ENCODE measurements at regions not wholly inside any gene's neighbourhood (a gene's known extent, or its start where the extent isn't known, plus 50 kb on each side); places are given as distances from the start of the nearest gene placed in this dataset.
"Not testable (repeated sequence)": the region's sequence is repeated elsewhere in the genome, so short reads cannot be mapped to it uniquely, and the experiment has no call there.

DNA sequence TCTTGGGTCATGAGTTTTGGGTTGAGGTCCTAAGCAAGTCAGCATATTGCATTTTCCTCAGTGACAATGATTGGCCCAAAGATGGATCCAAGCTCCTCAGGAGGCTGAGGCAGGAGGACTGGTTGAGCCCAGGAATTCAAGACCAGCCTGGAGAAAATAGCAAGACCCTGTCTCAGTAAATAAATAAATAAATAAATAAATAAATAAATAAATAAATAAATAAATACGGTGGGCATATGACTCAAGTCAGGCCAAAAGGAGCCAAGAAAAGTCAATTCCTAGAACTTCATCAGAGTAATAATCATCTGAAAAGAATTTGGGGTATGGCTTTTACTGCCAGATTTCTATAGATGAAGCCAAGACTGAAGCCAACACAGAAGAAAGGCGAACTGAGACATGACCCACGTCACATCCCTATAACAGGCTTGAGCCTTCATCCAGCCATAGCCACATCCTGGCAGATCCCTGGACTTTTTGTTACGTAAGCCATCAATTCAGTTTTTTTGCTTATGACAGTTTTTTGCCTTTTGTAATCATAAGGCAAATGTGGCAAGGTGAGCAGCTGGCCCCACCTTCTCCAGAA, 88.5 kb upstream of the NFASC start:
- no peak for DNase-seq

GRCh38 chr1:204785023-204785422, 85.6 kb upstream of the NFASC start:
- DNase-seq = not testable (repeated sequence)

- DNase-seq = no peak
Measured at GRCh38 chr1:204788470-204788869, 82.2 kb upstream of the NFASC start.

GRCh38 chr1:204791453-204792353, 79.0 kb upstream of the NFASC start:
- DNase-seq = peak; percentile 69 to 91 (median 82)

GRCh38 chr1:204792354-204792692, 78.3 kb upstream of the NFASC start:
- no peak for DNase-seq

- no peak for DNase-seq
Measured at GRCh38 chr1:204793259-204793914, 77.3 kb upstream of the NFASC start.

GRCh38 chr1:204796886-204797285, 73.8 kb upstream of the NFASC start:
- DNase-seq = not testable (repeated sequence)

- DNase-seq = no peak
Measured at GRCh38 chr1:204797401-204797800, 73.3 kb upstream of the NFASC start.

DNA sequence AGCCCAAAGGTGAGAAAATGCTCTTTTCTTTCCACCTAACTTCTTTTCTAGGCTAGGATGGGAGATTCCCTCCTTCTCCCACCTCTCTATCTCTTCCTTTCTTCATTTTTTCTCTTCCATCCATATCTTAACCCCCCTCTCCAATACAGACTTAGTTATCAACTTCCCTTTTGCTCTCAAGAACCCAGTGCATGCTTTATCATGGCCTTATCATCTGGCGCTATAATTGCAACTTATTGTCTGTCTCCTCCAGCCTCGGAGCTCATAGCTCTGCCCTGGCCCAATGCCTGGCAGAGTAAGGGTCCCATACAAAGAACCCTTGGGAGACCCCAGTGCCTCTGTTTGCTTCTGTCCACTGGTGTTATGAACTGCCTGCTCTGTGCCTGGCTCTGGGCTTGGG, 71.0 kb upstream of the NFASC start:
- no peak for DNase-seq

- no peak for DNase-seq
Measured at GRCh38 chr1:204801211-204801610, 69.5 kb upstream of the NFASC start.

GRCh38 chr1:204802401-204803175, 68.1 kb upstream of the NFASC start:
- no peak for DNase-seq

DNA sequence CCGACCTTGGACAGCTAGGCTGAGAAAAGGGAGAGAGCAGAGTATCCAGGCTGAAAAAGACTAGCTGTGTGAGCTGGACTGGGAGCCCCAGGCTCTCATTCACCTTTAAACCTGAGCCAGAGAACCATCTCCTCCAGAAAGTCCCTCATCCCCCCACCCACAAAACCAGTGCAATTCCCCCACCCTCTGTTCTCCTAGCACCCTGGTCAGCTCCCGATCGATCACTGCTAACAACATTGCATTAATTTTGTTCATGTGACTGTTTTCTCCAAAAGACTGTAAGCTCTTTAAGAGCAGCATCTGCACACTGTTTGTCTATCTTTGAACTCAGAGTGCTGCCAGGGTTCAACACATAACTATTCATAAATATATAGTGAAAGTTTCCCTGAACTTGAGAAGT, 67.1 kb upstream of the NFASC start:
- DNase-seq = no peak

DNA sequence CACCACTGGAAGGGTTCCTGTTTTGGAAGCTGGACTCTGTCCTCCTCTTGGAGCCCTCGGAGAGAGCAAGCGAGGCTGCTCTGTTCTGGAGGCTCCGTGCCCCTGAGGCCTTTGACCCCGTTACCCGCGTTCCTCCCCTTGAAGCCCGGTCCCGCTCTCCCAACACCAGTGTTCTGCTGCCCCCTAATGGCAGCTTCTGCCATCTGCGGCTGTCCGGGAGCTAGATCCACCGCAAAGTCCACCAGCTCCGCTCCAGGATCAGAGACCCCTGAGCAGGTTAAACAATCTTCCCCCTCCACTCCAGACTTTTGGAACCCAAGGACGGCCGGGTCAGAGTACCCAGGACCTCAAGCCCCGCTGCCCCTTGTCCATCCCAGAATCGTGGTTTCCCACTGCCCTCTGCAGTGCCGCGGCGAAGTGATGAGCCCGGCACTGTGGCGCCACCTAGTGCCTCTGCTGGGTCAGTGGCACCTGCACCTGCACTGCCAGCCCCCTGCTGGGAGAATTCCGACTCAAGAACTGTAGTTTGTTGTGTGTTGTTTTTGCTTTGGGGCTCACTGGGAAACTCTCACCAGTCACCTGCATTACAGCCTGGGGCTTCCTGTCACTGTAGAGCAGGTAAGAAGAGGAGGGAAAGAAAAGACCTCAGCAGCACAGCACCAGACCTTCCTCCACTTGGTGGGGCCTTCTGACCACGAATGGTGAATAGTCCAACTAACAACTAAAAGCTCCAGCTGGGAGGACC, 63.5 kb upstream of the NFASC start:
- DNase-seq = peak; percentile 85 to 91 (median 90)

- no peak for DNase-seq
Measured at GRCh38 chr1:204809488-204809887, 61.2 kb upstream of the NFASC start.

- DNase-seq = no peak
Measured at GRCh38 chr1:204812842-204813241, 57.8 kb upstream of the NFASC start.

DNA sequence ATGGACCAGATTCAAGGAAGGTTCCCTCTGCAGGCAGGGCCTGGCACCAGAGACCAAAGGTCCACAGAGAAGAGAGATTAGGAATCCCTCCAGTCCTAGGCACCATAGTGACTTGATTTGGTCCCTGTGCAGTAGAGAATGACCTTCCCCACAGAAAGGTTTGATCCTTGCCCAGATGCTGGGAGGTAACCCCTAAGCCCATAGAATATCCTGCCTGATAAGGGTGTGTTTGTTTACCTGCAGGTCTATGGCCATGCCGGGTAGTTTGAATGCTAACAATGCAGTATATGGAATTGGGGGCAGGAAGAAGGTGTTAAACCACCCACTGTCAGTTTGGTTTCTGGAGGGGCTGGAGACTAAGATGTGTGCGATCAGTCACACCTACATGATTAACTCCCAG, 57.1 kb upstream of the NFASC start:
- no peak for DNase-seq

DNA sequence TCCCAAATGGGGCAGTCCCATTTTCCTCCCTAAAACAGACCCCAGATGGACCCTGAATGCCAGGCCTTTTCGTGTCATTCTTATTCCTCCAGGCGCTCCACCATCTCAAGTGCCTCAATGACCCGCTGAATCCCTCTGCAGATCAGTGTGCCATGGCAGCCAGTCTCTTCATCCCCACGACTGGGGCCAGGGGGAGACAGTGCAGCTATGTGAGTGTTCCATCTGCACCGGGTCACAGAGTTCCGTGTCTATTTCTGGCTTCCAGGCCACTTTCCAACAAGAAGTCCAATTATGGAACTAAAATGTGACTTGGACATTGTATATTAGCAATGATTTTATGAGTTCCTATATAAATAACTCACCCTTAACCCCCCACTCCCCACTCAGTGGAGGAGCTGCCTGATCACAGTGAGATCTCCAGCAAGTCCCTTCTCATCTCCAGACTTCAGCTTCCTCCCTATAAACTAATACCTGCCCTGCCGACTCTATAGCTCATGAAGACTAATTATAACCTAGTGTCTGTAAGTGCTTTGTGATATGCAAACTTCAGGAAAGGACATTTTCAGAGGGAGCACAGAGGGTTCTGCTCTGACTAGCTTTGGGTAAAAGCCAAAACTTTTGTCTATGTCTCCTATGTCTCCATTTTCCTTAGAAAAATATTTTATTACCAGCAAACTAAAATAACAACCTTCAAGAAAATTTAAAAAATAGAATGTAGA, 56.3 kb upstream of the NFASC start:
- no peak for DNase-seq

DNA sequence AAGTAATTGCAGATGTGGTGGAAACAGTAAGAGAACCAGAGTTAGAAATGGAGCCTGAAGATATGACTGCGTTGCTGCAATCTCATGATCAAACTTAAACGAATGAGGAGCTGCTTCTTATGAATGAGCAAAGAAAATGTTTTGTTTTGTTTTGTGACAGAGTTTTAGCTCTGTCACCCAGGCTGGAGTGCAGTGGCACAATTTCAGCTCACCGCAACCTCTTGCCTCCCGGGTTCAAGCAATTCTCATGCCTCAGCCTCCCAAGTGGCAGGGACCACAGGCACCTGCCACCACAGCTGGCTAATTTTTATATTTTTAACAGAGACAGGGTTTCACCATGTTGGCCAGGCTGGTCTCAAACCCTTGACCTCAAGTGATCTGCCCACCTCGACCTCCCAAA, 53.3 kb upstream of the NFASC start:
- no peak for DNase-seq

DNA sequence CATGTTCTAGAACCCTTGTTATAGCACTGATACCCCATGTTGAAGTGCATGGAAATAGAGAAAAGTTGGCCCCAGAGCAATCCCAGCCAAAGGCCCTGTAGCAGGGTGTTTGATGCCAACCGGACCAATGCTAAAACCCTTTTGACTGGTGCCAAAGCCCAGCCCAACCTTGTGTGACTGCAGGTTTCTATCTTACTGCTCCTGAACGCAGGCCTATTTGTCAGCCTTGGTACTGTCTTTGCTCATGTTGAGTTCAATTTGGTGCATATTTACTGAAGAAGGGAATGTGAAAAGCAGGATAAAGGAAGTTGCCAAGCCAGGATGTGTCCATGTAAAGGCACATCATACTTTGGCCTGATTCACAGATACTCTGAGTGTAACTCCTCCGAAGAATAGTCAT, 51.7 kb upstream of the NFASC start:
- DNase-seq = no peak

- DNase-seq = peak in 1 of 4 experiments; percentile 14
Measured at GRCh38 chr1:204819495-204819894, 51.2 kb upstream of the NFASC start.

All from suppressor macrophage (primary cell).